Neural progenitor cell (in vitro differentiated cells): ENCODE measurements at regions not wholly inside any gene's neighbourhood (a gene's known extent, or its start where the extent isn't known, plus 50 kb on each side); places are given as distances from the start of the nearest gene placed in this dataset.

Experiments
- DNase-seq: peaks from one replicate; pipeline ENCODE4 v3.0.0-alpha.2; 2016; ENCODE audit warnings: low spot score
- H2AFZ ChIP-seq: fragments of 200-600 bp; sonication (generic); replicated peaks from 2 replicates; pipeline ENCODE4 v1.6.1; 2016; ENCODE audit warnings: antibody characterized with exemption
- H3F3A ChIP-seq: fragments of 200-600 bp; sonication (generic); 2 replicates; pipeline ENCODE4 v1.6.1; 2016; ENCODE audit warnings: antibody characterized with exemption, low read depth
- H3K27ac ChIP-seq: fragments of 200-600 bp; sonication (generic); 2 replicates; pipeline ENCODE4 v1.5.1; 2016; ENCODE audit warnings: mild to moderate bottlenecking
- H3K27me3 ChIP-seq: fragments of 200-600 bp; sonication (generic); 2 replicates; pipeline ENCODE4 v1.6.1; 2016; ENCODE audit warnings: mild to moderate bottlenecking, moderate library complexity
- H3K36me3 ChIP-seq: fragments of 200-600 bp; sonication (generic); 2 replicates; pipeline ENCODE4 v1.5.1; 2016
- H3K4me1 ChIP-seq: fragments of 200-600 bp; sonication (generic); 2 replicates; pipeline ENCODE4 v1.6.1; 2016; ENCODE audit warnings: mixed run types
- H3K4me2 ChIP-seq: fragments of 200-600 bp; sonication (generic); 2 replicates; pipeline ENCODE4 v1.6.1; 2016
- H3K4me3 ChIP-seq: fragments of 200-600 bp; sonication (generic); 2 replicates; pipeline ENCODE4 v1.5.1; 2016
- H3K79me2 ChIP-seq: fragments of 200-600 bp; sonication (generic); 2 replicates; pipeline ENCODE4 v1.6.1; 2016; ENCODE audit warnings: low read depth
- H3K9ac ChIP-seq: fragments of 200-600 bp; sonication (generic); 2 replicates; pipeline ENCODE4 v1.6.1; 2016
- H3K9me3 ChIP-seq: fragments of 200-600 bp; sonication (generic); 2 replicates; pipeline ENCODE4 v1.5.1; 2016; ENCODE audit warnings: low read depth
- H4K20me1 ChIP-seq: fragments of 200-600 bp; sonication (generic); 2 replicates; pipeline ENCODE4 v1.6.1; 2016; ENCODE audit warnings: low read depth
- H3K27ac Mint-ChIP-seq: 3 replicates; pipeline ENCODE4 v1.8.0; 2021; ENCODE audit warnings: mixed read lengths
- H3K27me3 Mint-ChIP-seq: 2 replicates; pipeline ENCODE4 v1.8.0; 2022; ENCODE audit warnings: low read depth, mild to moderate bottlenecking, inconsistent platforms, moderate library complexity, mixed read lengths; ENCODE audit not compliant: insufficient read depth
- H3K36me3 Mint-ChIP-seq: 3 replicates; pipeline ENCODE4 v1.8.0; 2021; ENCODE audit warnings: mixed read lengths
- H3K4me1 Mint-ChIP-seq: 3 replicates; pipeline ENCODE4 v1.8.0; 2021; ENCODE audit warnings: mixed read lengths
- H3K4me3 Mint-ChIP-seq: 3 replicates; pipeline ENCODE4 v1.8.0; 2021; ENCODE audit warnings: mild to moderate bottlenecking, moderate library complexity, mixed read lengths
- H3K9me3 Mint-ChIP-seq: 3 replicates; pipeline ENCODE4 v1.8.0; 2020; ENCODE audit warnings: mixed read lengths
- EZH2 ChIP-seq: fragments of 200-600 bp; sonication (generic); IDR thresholded peaks from 2 replicates; pipeline ENCODE4 v1.6.1; 2017; ENCODE audit warnings: antibody characterized with exemption, mild to moderate bottlenecking, moderate library complexity
- EZH2phosphoT487 ChIP-seq: fragments of 200-600 bp; sonication (generic); IDR thresholded peaks from 2 replicates; pipeline ENCODE4 v1.6.1; 2017; ENCODE audit warnings: antibody characterized with exemption
- TF ChIP-seq, protein P1 (sequence below): fragments of 200-600 bp; sonication (generic); IDR thresholded peaks from 2 replicates; pipeline ENCODE4 v1.5.1; 2017; ENCODE audit warnings: antibody characterized with exemption, mild to moderate bottlenecking

DNA sequence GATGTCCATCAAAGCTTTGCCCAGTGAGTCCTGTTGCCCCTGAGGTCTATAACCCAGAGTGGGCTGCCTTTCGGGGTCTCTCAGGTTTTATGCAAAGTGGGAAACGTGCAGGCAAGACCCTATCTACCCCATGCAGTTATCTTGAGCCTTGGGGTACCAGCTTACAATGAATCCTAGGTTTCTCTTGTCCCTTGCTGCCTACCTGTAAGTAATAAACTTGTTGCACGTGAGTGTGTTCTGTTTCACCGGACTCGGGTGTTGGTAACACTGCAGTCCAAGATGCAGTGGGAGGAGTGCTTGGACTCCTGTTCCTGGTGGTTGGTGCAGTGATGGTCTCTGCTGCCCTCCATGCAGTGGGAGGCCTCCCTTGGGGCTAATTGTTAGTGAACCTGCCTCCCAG, 85.6 kb upstream of the ALDH1B1 start:
- no peaks in the 10 kb centered on the region for H3K36me3 Mint-ChIP-seq
- no peak overlapping the region for H3K27ac Mint-ChIP-seq
- no peak overlapping the region for H3K4me3 Mint-ChIP-seq
- H3K9me3 Mint-ChIP-seq, result no peaks in the 10 kb centered on the region
- no peaks in the 10 kb centered on the region for H4K20me1 ChIP-seq
- peaks cover 25% of the 10 kb centered on the region for H3K4me1 Mint-ChIP-seq
- H3K9me3 ChIP-seq, result no peaks in the 10 kb centered on the region
- no peak overlapping the region for H3K27ac ChIP-seq
- no peak overlapping the region for H3K4me3 ChIP-seq
- H3F3A ChIP-seq, result no peaks in the 10 kb centered on the region
- no peak overlapping the region for H3K4me2 ChIP-seq
- peaks cover 16% of the 10 kb centered on the region for H3K4me1 ChIP-seq
- no peaks in the 10 kb centered on the region for H3K79me2 ChIP-seq
- peaks cover 4% of the 10 kb centered on the region for H3K27me3 Mint-ChIP-seq
- H2AFZ ChIP-seq, result no peak overlapping the region
- no peak for DNase-seq
- no peaks in the 10 kb centered on the region for H3K36me3 ChIP-seq
- H3K27me3 ChIP-seq, result no peaks in the 10 kb centered on the region
- no peak overlapping the region for H3K9ac ChIP-seq
- no peak for TF ChIP-seq EZH2
- TF ChIP-seq EZH2phosphoT487, result no peak
- TF ChIP-seq, protein P1, sequence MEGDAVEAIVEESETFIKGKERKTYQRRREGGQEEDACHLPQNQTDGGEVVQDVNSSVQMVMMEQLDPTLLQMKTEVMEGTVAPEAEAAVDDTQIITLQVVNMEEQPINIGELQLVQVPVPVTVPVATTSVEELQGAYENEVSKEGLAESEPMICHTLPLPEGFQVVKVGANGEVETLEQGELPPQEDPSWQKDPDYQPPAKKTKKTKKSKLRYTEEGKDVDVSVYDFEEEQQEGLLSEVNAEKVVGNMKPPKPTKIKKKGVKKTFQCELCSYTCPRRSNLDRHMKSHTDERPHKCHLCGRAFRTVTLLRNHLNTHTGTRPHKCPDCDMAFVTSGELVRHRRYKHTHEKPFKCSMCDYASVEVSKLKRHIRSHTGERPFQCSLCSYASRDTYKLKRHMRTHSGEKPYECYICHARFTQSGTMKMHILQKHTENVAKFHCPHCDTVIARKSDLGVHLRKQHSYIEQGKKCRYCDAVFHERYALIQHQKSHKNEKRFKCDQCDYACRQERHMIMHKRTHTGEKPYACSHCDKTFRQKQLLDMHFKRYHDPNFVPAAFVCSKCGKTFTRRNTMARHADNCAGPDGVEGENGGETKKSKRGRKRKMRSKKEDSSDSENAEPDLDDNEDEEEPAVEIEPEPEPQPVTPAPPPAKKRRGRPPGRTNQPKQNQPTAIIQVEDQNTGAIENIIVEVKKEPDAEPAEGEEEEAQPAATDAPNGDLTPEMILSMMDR, result no peak

DNA sequence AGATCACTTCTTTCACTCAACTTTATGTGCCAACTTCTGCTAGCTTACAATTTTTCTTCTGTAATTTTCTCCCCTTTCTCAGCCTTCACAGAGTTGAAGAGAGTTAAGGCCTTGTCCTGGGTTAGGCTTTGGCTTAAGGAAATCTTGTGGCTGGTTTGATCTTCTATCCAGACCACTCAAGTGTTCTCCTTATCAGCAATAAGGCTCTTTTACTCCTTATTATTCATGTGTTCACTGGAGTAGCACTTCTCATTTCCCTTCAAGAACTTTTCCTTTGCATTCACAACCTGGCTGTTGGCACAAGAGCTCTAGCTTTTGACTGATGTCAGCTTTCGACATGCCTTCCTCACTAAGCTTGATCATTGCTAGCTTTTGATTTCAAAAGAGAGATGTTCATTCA, 86.9 kb upstream of the ALDH1B1 start:
- H3K4me1 ChIP-seq, result peaks cover 15% of the 10 kb centered on the region
- Mint-ChIP-seq H3K4me3 (no peak overlapping the region), H3K27me3 (peaks cover 4% of the 10 kb centered on the region), H3K9me3 (peaks cover 2% of the 10 kb centered on the region), H3K4me1 (peaks cover 26% of the 10 kb centered on the region), H3K36me3 (no peaks in the 10 kb centered on the region), H3K27ac (no peak overlapping the region)
- no peak overlapping the region for H3K4me2 ChIP-seq
- DNase-seq, result no peak
- no peak overlapping the region for H3K9ac ChIP-seq
- no peaks in the 10 kb centered on the region for H3F3A ChIP-seq
- TF ChIP-seq EZH2 (no peak), EZH2phosphoT487 (no peak)
- TF ChIP-seq, protein P1, result no peak
- no peaks in the 10 kb centered on the region for H3K79me2 ChIP-seq
- H4K20me1 ChIP-seq, result no peaks in the 10 kb centered on the region
- no peak overlapping the region for H2AFZ ChIP-seq
- H3K9me3 ChIP-seq, result no peaks in the 10 kb centered on the region
- no peaks in the 10 kb centered on the region for H3K27me3 ChIP-seq
- no peak overlapping the region for H3K4me3 ChIP-seq
- H3K27ac ChIP-seq, result no peak overlapping the region
- no peaks in the 10 kb centered on the region for H3K36me3 ChIP-seq

DNA sequence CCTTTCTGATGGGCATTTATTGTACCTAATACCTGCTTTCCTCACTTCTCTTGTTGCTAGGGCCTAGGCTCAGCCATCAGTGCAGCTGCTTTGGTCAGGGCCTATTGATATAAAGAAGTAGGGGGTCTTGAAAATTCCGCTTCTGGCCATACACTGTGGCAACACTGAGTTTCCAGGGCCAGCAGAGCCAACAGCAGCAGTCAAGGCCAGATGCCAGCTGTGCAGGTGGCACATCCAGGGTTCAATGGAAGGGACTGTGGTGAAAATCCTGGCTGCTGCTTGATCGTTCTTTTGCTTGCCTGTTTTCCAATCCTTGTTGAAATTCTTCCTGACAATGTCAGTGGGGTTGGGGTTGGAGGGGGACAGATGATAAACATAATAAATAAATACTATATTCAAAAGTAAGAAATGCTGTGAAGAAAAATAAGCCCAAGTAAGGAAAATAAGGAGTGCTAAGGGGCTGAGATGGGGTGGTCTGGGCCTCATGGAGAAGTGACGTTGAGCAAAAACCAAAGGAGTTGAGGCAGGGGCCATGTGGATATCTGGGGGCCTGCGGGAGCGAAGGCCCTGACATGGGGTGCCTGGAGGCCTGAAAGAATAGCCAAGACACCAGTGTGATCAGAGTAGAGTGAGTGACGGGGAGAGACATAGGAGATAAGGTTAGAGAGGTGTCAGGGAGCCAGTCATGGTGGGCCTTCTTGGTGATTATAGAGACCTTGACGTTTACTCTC, 91.0 kb upstream of the ALDH1B1 start:
- H3K27me3 Mint-ChIP-seq, result peaks cover 4% of the 10 kb centered on the region
- H3K27me3 ChIP-seq, result no peaks in the 10 kb centered on the region
- peaks cover 2% of the 10 kb centered on the region for H3K9me3 Mint-ChIP-seq
- H3K4me3 Mint-ChIP-seq, result no peak overlapping the region
- no peak overlapping the region for H3K9ac ChIP-seq
- no peaks in the 10 kb centered on the region for H3K9me3 ChIP-seq
- H4K20me1 ChIP-seq, result no peaks in the 10 kb centered on the region
- no peaks in the 10 kb centered on the region for H3K36me3 ChIP-seq
- DNase-seq, result no peak
- H3K4me3 ChIP-seq, result no peak overlapping the region
- no peaks in the 10 kb centered on the region for H3K4me1 ChIP-seq
- peaks cover 32% of the 10 kb centered on the region for H3K4me1 Mint-ChIP-seq
- H3F3A ChIP-seq, result no peaks in the 10 kb centered on the region
- no peak overlapping the region for H2AFZ ChIP-seq
- H3K27ac ChIP-seq, result no peak overlapping the region
- H3K27ac Mint-ChIP-seq, result no peak overlapping the region
- no peak overlapping the region for H3K4me2 ChIP-seq
- H3K36me3 Mint-ChIP-seq, result no peaks in the 10 kb centered on the region
- no peak for TF ChIP-seq EZH2
- TF ChIP-seq EZH2phosphoT487, result no peak
- TF ChIP-seq, protein P1, result no peak
- no peaks in the 10 kb centered on the region for H3K79me2 ChIP-seq
